GM19035 (cell line): ENCODE measurements at regions not wholly inside any gene's neighbourhood (a gene's known extent, or its start where the extent isn't known, plus 50 kb on each side); places are given as distances from the start of the nearest gene placed in this dataset.
"Not testable (repeated sequence)": the region's sequence is repeated elsewhere in the genome, so short reads cannot be mapped to it uniquely, and the experiment has no call there.

Source experiments
- ATAC-seq: cut with Tn5 transposase; IDR thresholded peaks from one replicate; pipeline ENCODE4 v1.9.1; 2021; ENCODE audit not compliant: unreplicated experiment

DNA sequence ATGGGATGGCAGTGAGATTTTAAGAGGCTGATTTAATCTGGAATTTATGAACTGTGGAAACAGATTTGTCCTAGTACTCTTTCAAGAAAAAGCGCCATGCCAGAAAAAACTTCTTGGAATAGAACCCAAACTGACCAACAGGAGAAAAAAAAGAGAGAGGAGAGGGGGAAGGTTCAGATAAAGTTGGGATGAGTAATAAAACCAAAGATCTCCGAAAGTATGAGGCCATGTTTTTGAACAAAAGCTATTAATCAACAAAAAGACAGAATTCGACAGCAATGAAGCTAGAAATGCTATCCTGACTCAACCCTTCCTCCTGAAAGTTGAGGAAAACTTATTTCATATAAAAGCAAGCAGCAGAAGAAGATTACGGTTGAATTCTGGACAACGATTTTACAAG is 135.5 kb downstream of the CEMIP2 start:
- ATAC-seq, result no peak

GRCh38 chr9:71630377-71630995 is 137.8 kb downstream of the CEMIP2 start:
- ATAC-seq, result no peak

DNA sequence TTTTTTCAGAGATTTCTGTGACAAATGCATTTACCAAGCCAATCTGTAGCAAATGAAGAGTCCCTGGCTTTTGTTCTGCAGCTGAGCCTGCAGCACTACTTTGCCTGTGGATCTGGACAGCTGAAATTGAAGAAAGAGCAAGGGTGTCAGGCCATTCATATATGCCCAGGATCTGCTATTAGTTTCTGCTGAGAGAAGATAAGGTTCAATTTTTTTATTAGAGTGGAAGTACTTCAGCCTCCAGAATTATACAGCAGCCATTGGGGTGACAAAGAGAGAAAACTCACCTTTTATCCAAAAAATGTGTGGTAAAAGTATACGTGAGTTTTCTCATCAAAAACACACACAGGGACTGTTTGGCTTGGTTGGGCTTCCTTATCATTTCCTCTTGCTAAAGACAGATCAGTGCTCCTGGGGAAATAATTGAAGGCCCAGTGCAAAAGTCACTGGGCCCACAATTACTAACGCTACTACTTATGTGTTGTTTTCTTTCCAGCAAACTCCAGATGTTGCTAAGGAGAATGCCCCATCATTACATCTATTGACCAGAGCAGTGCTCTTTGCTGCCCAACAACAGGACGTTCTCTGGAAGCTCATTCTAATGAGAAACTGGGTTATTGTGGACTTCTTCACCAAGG is 138.6 kb downstream of the CEMIP2 start:
- no peak for ATAC-seq

DNA sequence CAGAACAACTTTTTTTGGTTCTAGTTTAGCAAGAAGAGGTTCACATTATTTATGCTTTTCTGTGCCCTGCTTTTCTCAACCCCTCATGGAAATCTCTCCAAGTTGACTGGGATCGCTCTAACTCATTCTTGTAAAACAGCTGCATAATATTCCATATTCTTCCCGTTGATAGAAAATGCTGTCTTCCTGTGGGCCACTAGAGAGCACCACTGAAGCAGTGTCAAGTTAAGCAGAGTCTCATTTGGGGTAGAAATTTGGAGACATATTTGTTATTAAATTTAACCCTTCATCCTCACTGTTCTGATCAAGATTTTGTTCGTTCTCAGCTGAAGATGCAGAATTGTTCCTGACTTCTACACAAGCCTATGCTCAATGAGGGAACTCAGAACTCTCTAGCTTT is 140.1 kb downstream of the CEMIP2 start:
- no peak for ATAC-seq

GRCh38 chr9:71627537-71627936 is 140.8 kb downstream of the CEMIP2 start:
- no peak for ATAC-seq

GRCh38 chr9:71626395-71626794 is 141.9 kb downstream of the CEMIP2 start:
- ATAC-seq, result no peak

DNA sequence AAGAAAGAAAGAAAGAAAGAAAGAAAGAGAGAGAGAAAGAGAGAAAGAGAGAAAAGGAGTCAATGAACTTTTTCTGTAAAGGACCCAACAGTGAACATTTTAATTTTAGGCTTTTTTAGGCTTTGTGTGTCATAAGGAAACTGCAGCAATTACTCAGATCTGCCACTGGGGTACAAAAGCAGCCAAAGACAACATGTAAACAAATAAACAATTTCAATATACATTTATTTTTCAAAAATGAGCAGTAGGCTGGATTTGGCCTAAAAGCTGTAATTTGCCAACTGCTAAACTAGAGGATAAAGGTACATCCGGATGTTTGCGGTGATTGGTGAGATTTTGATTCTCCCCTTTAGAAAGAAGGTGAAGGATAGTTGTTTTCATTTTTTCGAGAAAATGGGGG is 143.6 kb downstream of the CEMIP2 start:
- ATAC-seq, result no peak

GRCh38 chr9:71620746-71621145 is 147.6 kb downstream of the CEMIP2 start:
- ATAC-seq, result no peak

DNA sequence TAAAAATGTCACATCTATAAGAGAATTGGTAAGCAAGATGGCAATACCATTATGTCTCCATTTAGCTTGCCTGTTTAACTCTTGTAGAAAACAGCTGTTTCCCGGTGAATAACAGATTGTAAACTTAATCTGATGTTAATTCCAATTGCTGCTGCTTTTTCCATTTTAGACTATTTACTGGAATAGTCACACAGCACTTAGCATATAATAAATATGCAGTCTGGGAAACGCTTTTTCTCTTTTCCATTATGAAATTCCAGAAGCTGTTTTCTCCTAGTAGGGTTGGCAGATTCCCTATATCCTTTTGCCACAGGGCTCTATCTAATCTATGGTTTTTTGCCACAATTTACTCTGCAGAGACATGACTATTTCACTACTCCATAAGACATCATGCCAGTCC is 148.0 kb downstream of the CEMIP2 start:
- no peak for ATAC-seq

DNA sequence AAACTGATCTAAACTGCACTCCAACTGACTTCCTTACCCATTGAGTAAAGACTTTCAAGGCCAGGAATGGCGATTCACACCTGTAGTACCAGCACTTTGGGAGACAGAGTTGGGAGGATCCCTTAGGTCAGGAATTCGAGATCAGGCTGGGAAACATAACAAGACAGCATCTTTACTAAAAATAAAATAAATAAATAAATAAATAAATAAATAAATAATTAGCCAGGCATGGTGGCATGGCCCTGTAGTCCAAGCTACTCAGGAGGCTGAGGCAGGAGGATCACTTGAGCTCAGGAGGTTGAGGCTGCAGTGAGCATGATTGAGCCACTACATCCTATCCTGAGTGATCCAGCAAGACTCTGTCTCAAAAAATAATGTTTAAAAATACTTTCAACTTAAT is 148.4 kb downstream of the CEMIP2 start:
- ATAC-seq, result no peak

- no peak for ATAC-seq
Observed at GRCh38 chr9:71614409-71615010, 153.8 kb downstream of the CEMIP2 start.

GRCh38 chr9:71612889-71613288 is 155.4 kb downstream of the CEMIP2 start:
- ATAC-seq, result no peak

GRCh38 chr9:71609448-71609830 is 158.9 kb downstream of the CEMIP2 start:
- no peak for ATAC-seq

- ATAC-seq, result no peak
Observed at GRCh38 chr9:71608825-71609447, 159.4 kb downstream of the CEMIP2 start.

- no peak for ATAC-seq
Observed at GRCh38 chr9:71608021-71608420, 160.3 kb downstream of the CEMIP2 start.

- ATAC-seq, result no peak
Observed at GRCh38 chr9:71607461-71607881, 160.8 kb downstream of the CEMIP2 start.

GRCh38 chr9:71604197-71605063 is 163.9 kb downstream of the CEMIP2 start:
- ATAC-seq, result peak; percentile 97

- no peak for ATAC-seq
Observed at GRCh38 chr9:71602652-71603051, 165.7 kb downstream of the CEMIP2 start.

DNA sequence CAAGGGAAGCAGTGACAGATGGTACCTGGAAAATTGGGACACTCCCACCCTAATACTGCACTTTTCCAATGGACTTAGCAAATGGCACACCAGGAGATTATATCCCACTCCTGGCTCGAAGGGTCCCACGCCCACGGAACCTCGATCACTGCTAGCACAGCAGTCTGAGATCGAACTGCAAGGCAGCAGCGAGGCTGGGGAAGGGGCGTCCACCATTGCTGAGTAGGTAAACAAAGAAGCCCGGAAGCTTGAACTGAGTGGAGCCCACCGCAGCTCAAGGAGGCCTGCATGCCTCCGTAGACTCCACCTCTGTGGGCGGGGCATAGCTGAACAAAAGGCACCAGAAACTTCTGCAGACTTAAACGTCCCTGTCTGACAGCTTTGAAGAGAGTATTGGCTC is 172.6 kb downstream of the CEMIP2 start:
- not testable (repeated sequence) for ATAC-seq

GRCh38 chr9:71594541-71594940 is 173.8 kb downstream of the CEMIP2 start:
- no peak for ATAC-seq

- ATAC-seq, result no peak
Observed at GRCh38 chr9:71592400-71592799, 175.9 kb downstream of the CEMIP2 start.
